GM12878 (cell line): ENCODE measurements at regions not wholly inside any gene's neighbourhood (a gene's known extent, or its start where the extent isn't known, plus 50 kb on each side); places are given as distances from the start of the nearest gene placed in this dataset.

ENCODE experiments used
- ATAC-seq: fragments of 200-7000 bp; cut with Tn5 transposase; 3 replicates; pipeline ENCODE4 v1.9.1; 2020; ENCODE audit warnings: mild to moderate bottlenecking, moderate library complexity
- BruUV-seq: library from RNA; stranded (reverse); fragments of 400-500 nt; replicated peaks from 2 replicates; lab custom pipeline; 2021; lab: Mats Ljungman, UMichigan
- CTCF ChIA-PET: fragments of 300-600 bp; sonication (Branson Sonifier 250); formaldehyde crosslinking; extraction: SDS; loops from one replicate; lab custom pipeline; 2021; ENCODE audit warnings: inconsistent platforms; lab: Yijun Ruan, JAX
- POLR2A ChIA-PET: fragments of 350-600 bp; formaldehyde crosslinking; extraction: SDS; loops from one replicate; lab custom pipeline; 2021; ENCODE audit warnings: inconsistent platforms; lab: Charles Lee
- RAD21 ChIA-PET: fragments of 300-600 bp; sonication (Branson Sonifier 250); formaldehyde crosslinking; loops from one replicate; lab custom pipeline; 2023; ENCODE audit warnings: antibody characterized with exemption; ENCODE audit not compliant: unreplicated experiment; lab: Charles Lee
- SMC1A ChIA-PET: fragments of 300-600 bp; sonication (Branson Sonifier 250); formaldehyde crosslinking; loops from one replicate; lab custom pipeline; 2023; ENCODE audit not compliant: unreplicated experiment, uncharacterized antibody; lab: Charles Lee
- DNase-seq: peaks from one replicate; pipeline ENCODE4 v3.0.0-alpha.2; 2011; ENCODE audit warnings: low read depth, low spot score
- FAIRE-seq: peaks from 3 replicates; lab custom pipeline; 2011; peaks lifted over from hg19 to GRCh38; lab: Jason Lieb, UNC
- H2AFZ ChIP-seq: 2 replicates; pipeline ENCODE4 v1.6.0; 2011; ENCODE audit warnings: low read depth, low read length, control low read depth; ENCODE audit not compliant: control insufficient read depth
- H3K27ac ChIP-seq: 2 replicates; pipeline ENCODE4 v1.5.1; 2011; ENCODE audit warnings: control low read depth; ENCODE audit not compliant: control insufficient read depth, insufficient read depth
- H3K27me3 ChIP-seq, 2 experiments: replicated peaks in 1 of 2; 2 replicates each; pipeline versions ENCODE4 v1.6.0 to v1.6.1; 2011; ENCODE audit warnings: low read length in 1 of 2; ENCODE audit not compliant: control insufficient read depth in 2 of 2, insufficient read depth in 2 of 2
- H3K36me3 ChIP-seq, 2 experiments: 2 replicates each; pipeline ENCODE4 v1.5.1; 2011; ENCODE audit warnings: low read length in 1 of 2; ENCODE audit not compliant: control insufficient read depth in 2 of 2, insufficient read depth in 2 of 2
- H3K4me1 ChIP-seq: 2 replicates; pipeline ENCODE4 v1.6.1; 2011; ENCODE audit warnings: mild to moderate bottlenecking, low read length, moderate library complexity, mixed read lengths; ENCODE audit not compliant: control insufficient read depth, insufficient read depth
- H3K4me2 ChIP-seq: 2 replicates; pipeline ENCODE4 v1.6.0; 2011; ENCODE audit warnings: control low read depth; ENCODE audit not compliant: control insufficient read depth, insufficient read depth
- H3K4me3 ChIP-seq: fragments of 200-600 bp; sonication (generic); 2 replicates; pipeline ENCODE4 v1.5.1; 2016
- H3K79me2 ChIP-seq: 2 replicates; pipeline ENCODE4 v1.6.0; 2011; ENCODE audit warnings: low read length; ENCODE audit not compliant: control insufficient read depth, insufficient read depth
- H3K9ac ChIP-seq: 2 replicates; pipeline ENCODE4 v1.8.0; 2011; ENCODE audit warnings: low read length, control low read depth, mixed read lengths; ENCODE audit not compliant: control insufficient read depth, insufficient read depth
- H3K9me3 ChIP-seq: replicated peaks from 3 replicates; pipeline ENCODE4 v1.5.1; 2011; ENCODE audit warnings: mild to moderate bottlenecking, low read length; ENCODE audit not compliant: control insufficient read depth, insufficient read depth
- H4K20me1 ChIP-seq: 2 replicates; pipeline ENCODE4 v1.6.0; 2011; ENCODE audit not compliant: control insufficient read depth, insufficient read depth
- KAT2A ChIP-seq: conservative IDR thresholded peaks from 2 replicates; pipeline ENCODE4 v1.6.1; 2011; ENCODE audit warnings: low read depth, low read length; ENCODE audit not compliant: control insufficient read depth
- MTA2 ChIP-seq: fragments of 450-650 bp; IDR thresholded peaks from 2 replicates; pipeline ENCODE4 v1.6.1; 2016; ENCODE audit warnings: low read depth, mild to moderate bottlenecking, moderate library complexity
- NFYB ChIP-seq: IDR thresholded peaks from 2 replicates; pipeline ENCODE4 v1.6.1; 2011; ENCODE audit warnings: low read depth, mild to moderate bottlenecking, low read length, improper control_type of control experiment, moderate library complexity; ENCODE audit not compliant: insufficient read depth
- PAX5 ChIP-seq: IDR thresholded peaks from 2 replicates; pipeline ENCODE4 v1.6.1; 2011; ENCODE audit warnings: low read depth, low read length, borderline replicate concordance
- POLR2AphosphoS2 ChIP-seq: IDR thresholded peaks from 2 replicates; pipeline ENCODE4 v1.6.1; 2011; ENCODE audit warnings: low read depth, mild to moderate bottlenecking, low read length, improper control_type of control experiment, moderate library complexity
- SPI1 ChIP-seq: IDR thresholded peaks from 2 replicates; pipeline ENCODE4 v1.6.1; 2011; ENCODE audit warnings: low read depth, mild to moderate bottlenecking, low read length, moderate library complexity, borderline replicate concordance; ENCODE audit not compliant: insufficient read depth
- SRF ChIP-seq, 2 experiments: IDR thresholded peaks; 2 replicates each; pipeline ENCODE4 v1.6.1; 2011; ENCODE audit warnings: low read depth in 2 of 2, low read length in 2 of 2, mild to moderate bottlenecking in 1 of 2, moderate library complexity in 1 of 2
- ZNF622 ChIP-seq: fragments of 450-650 bp; IDR thresholded peaks from 2 replicates; pipeline ENCODE4 v1.6.1; 2017; ENCODE audit warnings: mild to moderate bottlenecking, inconsistent platforms
- WGBS: methylation state at CpG from one replicate; pipeline ENCODE4 v1.1.6; 2016; ENCODE audit warnings: low lambda C conversion rate; ENCODE audit not compliant: insufficient replicate concordance, insufficient coverage; ENCODE audit errors: missing lambda C conversion rate; 5-methylcytosine and 5-hydroxymethylcytosine counted together
- in situ Hi-C: fragments of 300-500 bp; cut with MboI; formaldehyde crosslinking; loops from 9 replicates; pipeline ENCODE4 v1.14.3; 2018; ENCODE audit warnings: mixed read lengths
- intact Hi-C: fragments of 100-400 bp; cut with micrococcal nuclease; formaldehyde crosslinking; loops from one replicate; pipeline ENCODE4 v1.14.2; 2022; ENCODE audit not compliant: unreplicated experiment

GRCh38 chr5:90066920-90067319 lies 342.6 kb downstream of the CETN3 start:
- no peak overlapping the region for H3K4me2 ChIP-seq
- no peaks in the 10 kb centered on the region for H3K36me3 ChIP-seq
- no peak overlapping the region for H2AFZ ChIP-seq
- H3K9ac ChIP-seq, result no peak overlapping the region
- intact Hi-C loops, result no loop called here
- no peaks in the 10 kb centered on the region for H3K79me2 ChIP-seq
- no peak overlapping the region for H3K27ac ChIP-seq
- H3K9me3 ChIP-seq, result no peaks in the 10 kb centered on the region; the same call in 2 of the 3 replicates
- in situ Hi-C loops, result no loop called here
- ChIA-PET SMC1A (no interaction called here), POLR2A (no interaction called here), RAD21 (no interaction called here), CTCF (no interaction called here)
- DNase-seq, result no peak
- no peaks in the 10 kb centered on the region for H3K27me3 ChIP-seq
- WGBS, result 62% methylated on average over 2 of the region's 2 CpGs
- H3K4me3 ChIP-seq, result no peak overlapping the region
- BruUV-seq, result no TSS peak
- ATAC-seq, result no peak
- no peak for FAIRE-seq
- TF ChIP-seq SPI1 (no peak), ZNF622 (no peak), POLR2AphosphoS2 (no peak), KAT2A (no peak), NFYB (no peak), MTA2 (no peak), PAX5 (no peak), SRF (IDR thresholded peaks at IDR 0.05; ENCODE audit: low read depth in 2 of 2, low read length in 2 of 2) (no peak)
- H3K4me1 ChIP-seq, result no peaks in the 10 kb centered on the region
- no peaks in the 10 kb centered on the region for H4K20me1 ChIP-seq
